Sigmoid colon (tissue), 6 donors: ENCODE measurements at regions not wholly inside any gene's neighbourhood (a gene's known extent, or its start where the extent isn't known, plus 50 kb on each side); places are given as distances from the start of the nearest gene placed in this dataset.
"Not testable (repeated sequence)": the region's sequence is repeated elsewhere in the genome, so short reads cannot be mapped to it uniquely, and the experiment has no call there.

ENCODE experiments used
- DNase-seq: peaks from one replicate; pipeline ENCODE4 v3.0.0-alpha.2; 2019
- H3K27ac ChIP-seq, 4 donors: fragments of 200-600 bp; sonication (generic); one replicate each; pipeline ENCODE4 v1.5.1; 2016 to 2019; ENCODE audit warnings: mild to moderate bottlenecking in 1 of 4
- H3K27me3 ChIP-seq, 3 donors: fragments of 200-600 bp; sonication (generic); one replicate each; pipeline ENCODE4 v1.5.1; 2019; ENCODE audit warnings: mild to moderate bottlenecking in 1 of 3
- H3K36me3 ChIP-seq, 4 donors: fragments of 200-600 bp; sonication (generic); one replicate each; pipeline ENCODE4 v1.5.1; 2016 to 2019
- H3K4me1 ChIP-seq, 4 donors: fragments of 200-600 bp; sonication (generic); one replicate each; pipeline ENCODE4 v1.5.1; 2017 to 2019
- H3K4me3 ChIP-seq, 4 donors: fragments of 200-600 bp; sonication (generic); one replicate each; pipeline ENCODE4 v1.5.1; 2017 to 2019; ENCODE audit warnings: mild to moderate bottlenecking in 2 of 4, moderate library complexity in 1 of 4
- H3K9me3 ChIP-seq, 4 donors: fragments of 200-600 bp in 3 of 4; sonication (generic) in 3 of 4; one replicate each; pipeline versions ENCODE4 v1.5.1 to v1.6.1; 2013 to 2019
- EP300 ChIP-seq, 4 donors: sonication (generic); formaldehyde crosslinking; IDR thresholded peaks; one replicate each; pipeline ENCODE4 v1.6.1; 2017; ENCODE audit warnings: antibody characterized with exemption in 4 of 4
- POLR2A ChIP-seq, 2 donors: fragments of 450-650 bp; IDR thresholded peaks; one replicate each; pipeline ENCODE4 v1.6.1; 2016; ENCODE audit warnings: antibody characterized with exemption in 2 of 2, mild to moderate bottlenecking in 2 of 2, moderate library complexity in 2 of 2
- POLR2AphosphoS5 ChIP-seq, 4 donors: sonication (generic); formaldehyde crosslinking; IDR thresholded peaks; one replicate each; pipeline ENCODE4 v1.6.1; 2017; ENCODE audit warnings: antibody characterized with exemption in 4 of 4
- WGBS, 2 donors: extraction: QIAGEN DNeasy Blood & Tissue Kit; methylation state at CpG; one replicate each; pipeline ENCODE4 v1.1.7; 2013; 5-methylcytosine and 5-hydroxymethylcytosine counted together
- intact Hi-C: fragments of 100-400 bp; cut with DNase I; formaldehyde crosslinking; loops from one replicate; pipeline ENCODE4 v1.15.1; 2023
- TF ChIP-seq, protein P1 (sequence below), 4 experiments: fragments of 450-650 bp in 3 of 4; fragments of 200-600 bp in 1 of 4; IDR thresholded peaks; one replicate each; pipeline ENCODE4 v1.5.1; 2016 to 2019; ENCODE audit warnings: antibody characterized with exemption in 4 of 4, mild to moderate bottlenecking in 3 of 4, moderate library complexity in 2 of 4
- donor health status: healthy with polysubstance abuse.
- donor health status: healthy.

DNA sequence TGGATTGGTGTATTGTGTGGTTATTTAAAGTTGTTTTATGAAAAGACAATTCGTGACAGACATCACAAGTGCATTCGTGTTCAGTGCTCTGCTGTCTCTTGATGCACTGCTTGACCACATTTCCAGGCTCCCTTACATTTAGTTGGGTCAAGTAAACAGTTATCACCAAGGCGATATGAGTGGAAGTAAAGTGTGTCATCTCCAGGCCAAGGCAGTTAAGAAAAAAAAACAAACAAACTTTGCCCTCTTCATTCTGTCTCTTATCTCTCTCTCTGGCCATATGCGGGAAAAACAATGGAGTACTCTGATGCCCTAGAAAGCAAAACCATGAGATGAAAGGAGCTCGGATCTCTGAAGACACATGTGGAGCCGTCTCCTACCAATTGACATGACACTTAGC lies 131.1 kb downstream of the DSEL start:
- Histone ChIP-seq H3K4me1 (no peaks in the 10 kb centered on the region), H3K4me3 (no peak overlapping the region), H3K27me3 (no peaks in the 10 kb centered on the region), H3K36me3 (no peaks in the 10 kb centered on the region), H3K27ac (no peak overlapping the region), H3K9me3 (no peaks in the 10 kb centered on the region)
- intact Hi-C loops: no loop called here
- TF ChIP-seq EP300 (IDR thresholded peaks at IDR 0.05) (no peak), POLR2AphosphoS5 (IDR thresholded peaks at IDR 0.05) (no peak), POLR2A (IDR thresholded peaks at IDR 0.05) (no peak)
- TF ChIP-seq, protein P1, sequence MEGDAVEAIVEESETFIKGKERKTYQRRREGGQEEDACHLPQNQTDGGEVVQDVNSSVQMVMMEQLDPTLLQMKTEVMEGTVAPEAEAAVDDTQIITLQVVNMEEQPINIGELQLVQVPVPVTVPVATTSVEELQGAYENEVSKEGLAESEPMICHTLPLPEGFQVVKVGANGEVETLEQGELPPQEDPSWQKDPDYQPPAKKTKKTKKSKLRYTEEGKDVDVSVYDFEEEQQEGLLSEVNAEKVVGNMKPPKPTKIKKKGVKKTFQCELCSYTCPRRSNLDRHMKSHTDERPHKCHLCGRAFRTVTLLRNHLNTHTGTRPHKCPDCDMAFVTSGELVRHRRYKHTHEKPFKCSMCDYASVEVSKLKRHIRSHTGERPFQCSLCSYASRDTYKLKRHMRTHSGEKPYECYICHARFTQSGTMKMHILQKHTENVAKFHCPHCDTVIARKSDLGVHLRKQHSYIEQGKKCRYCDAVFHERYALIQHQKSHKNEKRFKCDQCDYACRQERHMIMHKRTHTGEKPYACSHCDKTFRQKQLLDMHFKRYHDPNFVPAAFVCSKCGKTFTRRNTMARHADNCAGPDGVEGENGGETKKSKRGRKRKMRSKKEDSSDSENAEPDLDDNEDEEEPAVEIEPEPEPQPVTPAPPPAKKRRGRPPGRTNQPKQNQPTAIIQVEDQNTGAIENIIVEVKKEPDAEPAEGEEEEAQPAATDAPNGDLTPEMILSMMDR (IDR thresholded peaks at IDR 0.05): no peak
- no peak for DNase-seq
- WGBS, 2 donors: 14 to 61% methylated on average over 6 of the region's 6 CpGs

DNA sequence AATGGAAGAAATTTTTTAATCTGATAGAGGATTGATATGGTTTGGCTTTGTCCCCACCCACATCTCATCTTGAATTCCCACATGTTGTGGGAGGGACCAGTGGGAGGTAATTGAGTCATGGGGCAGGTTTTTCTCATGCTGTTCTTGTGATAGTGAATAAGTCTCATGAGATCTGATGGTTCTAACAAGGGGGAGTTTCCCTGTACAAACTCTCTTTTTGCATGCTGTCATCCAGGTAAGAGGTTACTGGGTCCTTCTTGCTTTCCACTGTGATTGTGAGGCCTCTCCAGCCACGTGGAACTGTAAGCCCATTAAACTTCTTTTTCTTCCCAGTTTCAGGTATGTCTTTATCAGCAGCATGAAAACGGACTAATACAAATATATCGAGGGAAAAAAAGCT lies 132.5 kb downstream of the DSEL start:
- intact Hi-C loops, H3K27ac ChIP-seq, DNase-seq, H3K9me3 ChIP-seq, H3K27me3 ChIP-seq, H3K4me1 ChIP-seq, H3K4me3 ChIP-seq, H3K36me3 ChIP-seq: not testable (repeated sequence)
- 39 to 66% methylated on average over 3 of the region's 3 CpGs for WGBS, 2 donors

GRCh38 chr18:67381608-67382150 lies 134.8 kb downstream of the DSEL start:
- H3K4me1 ChIP-seq: no peaks in the 10 kb centered on the region
- no peak overlapping the region for H3K27ac ChIP-seq
- TF ChIP-seq, protein P1 (IDR thresholded peaks at IDR 0.05): no peak
- no peak for TF ChIP-seq POLR2AphosphoS5 (IDR thresholded peaks at IDR 0.05)
- TF ChIP-seq EP300 (IDR thresholded peaks at IDR 0.05): no peak
- no peak for TF ChIP-seq POLR2A (IDR thresholded peaks at IDR 0.05)
- intact Hi-C loops: no loop called here
- no peak for DNase-seq
- H3K9me3 ChIP-seq: no peaks in the 10 kb centered on the region
- no peaks in the 10 kb centered on the region for H3K36me3 ChIP-seq
- H3K4me3 ChIP-seq: no peak overlapping the region
- WGBS, 2 donors: 87 to 91% methylated on average over 10 of the region's 10 CpGs
- H3K27me3 ChIP-seq: no peaks in the 10 kb centered on the region

DNA sequence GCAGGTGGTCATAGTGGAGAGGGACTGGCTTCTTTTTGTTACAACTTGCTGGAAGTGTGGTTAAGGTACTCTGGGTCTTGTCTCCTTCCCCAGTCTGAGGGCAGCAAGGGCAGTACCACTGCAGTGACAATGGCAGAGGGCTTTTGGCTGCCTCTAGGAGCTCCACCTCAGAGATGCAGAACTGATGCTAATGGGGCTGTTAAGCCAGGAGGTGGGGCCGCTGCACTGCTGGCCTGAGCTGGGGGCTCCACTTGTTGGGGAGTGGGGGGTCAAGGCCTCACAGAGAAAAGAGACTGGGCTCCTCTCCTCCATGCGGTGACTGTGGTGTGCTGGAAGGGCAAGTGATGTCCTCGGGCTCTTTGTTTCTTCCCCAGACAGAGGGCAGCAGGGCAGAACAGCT lies 135.7 kb downstream of the DSEL start:
- 85 to 93% methylated on average over 3 of the region's 3 CpGs for WGBS, 2 donors
- H3K9me3 ChIP-seq: no peaks in the 10 kb centered on the region
- no peak overlapping the region for H3K27ac ChIP-seq
- H3K4me1 ChIP-seq: no peaks in the 10 kb centered on the region
- H3K4me3 ChIP-seq: no peak overlapping the region
- DNase-seq: no peak
- no peaks in the 10 kb centered on the region for H3K27me3 ChIP-seq
- intact Hi-C loops: no loop called here
- TF ChIP-seq POLR2AphosphoS5 (IDR thresholded peaks at IDR 0.05) (no peak), EP300 (IDR thresholded peaks at IDR 0.05) (no peak), POLR2A (IDR thresholded peaks at IDR 0.05) (no peak)
- TF ChIP-seq, protein P1 (IDR thresholded peaks at IDR 0.05): no peak
- no peaks in the 10 kb centered on the region for H3K36me3 ChIP-seq

DNA sequence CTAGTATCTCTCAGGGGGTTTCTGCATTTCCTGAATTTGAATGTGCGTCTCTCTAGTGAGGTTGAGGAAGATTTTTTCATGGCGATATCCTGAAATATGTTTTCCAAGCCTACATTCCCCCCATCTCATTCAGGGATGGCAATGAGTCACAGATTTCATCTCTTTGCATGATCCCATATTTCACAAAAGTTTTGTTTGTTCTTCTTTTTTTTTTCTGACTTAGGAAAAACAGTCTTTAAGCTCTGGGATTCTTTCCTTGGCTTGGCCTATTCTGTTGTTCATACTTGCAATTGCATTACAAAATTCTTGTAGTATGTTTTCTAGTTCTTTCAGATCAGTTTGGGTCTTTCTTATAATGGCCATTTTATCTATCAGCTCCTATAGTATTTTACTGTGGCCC lies 136.5 kb downstream of the DSEL start:
- intact Hi-C loops: no loop called here
- H3K27me3 ChIP-seq: no peaks in the 10 kb centered on the region
- H3K4me1 ChIP-seq: no peaks in the 10 kb centered on the region
- no peak for DNase-seq
- TF ChIP-seq POLR2AphosphoS5 (IDR thresholded peaks at IDR 0.05): no peak
- TF ChIP-seq POLR2A (IDR thresholded peaks at IDR 0.05): no peak
- TF ChIP-seq EP300 (IDR thresholded peaks at IDR 0.05): no peak
- TF ChIP-seq, protein P1 (IDR thresholded peaks at IDR 0.05): no peak
- H3K9me3 ChIP-seq: no peaks in the 10 kb centered on the region
- 88 to 90% methylated on average over 2 of the region's 2 CpGs for WGBS, 2 donors
- H3K36me3 ChIP-seq: no peaks in the 10 kb centered on the region
- no peak overlapping the region for H3K4me3 ChIP-seq
- H3K27ac ChIP-seq: no peak overlapping the region
